HG03196 (cell line): ENCODE measurements at regions not wholly inside any gene's neighbourhood (a gene's known extent, or its start where the extent isn't known, plus 50 kb on each side); places are given as distances from the start of the nearest gene placed in this dataset.

Source experiments
- ATAC-seq: cut with Tn5 transposase; IDR thresholded peaks from one replicate; pipeline ENCODE4 v1.9.1; 2021; ENCODE audit not compliant: unreplicated experiment

GRCh38 chr7:136336932-136337331, 359.8 kb upstream of the MTPN start:
- ATAC-seq: no peak

- ATAC-seq: no peak
Measured at GRCh38 chr7:136333636-136334035, 356.5 kb upstream of the MTPN start.

- ATAC-seq: no peak
Measured at GRCh38 chr7:136326045-136326609, 349.0 kb upstream of the MTPN start.

- no peak for ATAC-seq
Measured at GRCh38 chr7:136325578-136325977, 348.4 kb upstream of the MTPN start.

GRCh38 chr7:136325027-136325426, 347.9 kb upstream of the MTPN start:
- ATAC-seq: no peak

- no peak for ATAC-seq
Measured at GRCh38 chr7:136324073-136324704, 347.0 kb upstream of the MTPN start.

- no peak for ATAC-seq
Measured at GRCh38 chr7:136312592-136312991, 335.4 kb upstream of the MTPN start.

GRCh38 chr7:136309407-136309806, 332.2 kb upstream of the MTPN start:
- no peak for ATAC-seq

GRCh38 chr7:136308230-136308629, 331.1 kb upstream of the MTPN start:
- ATAC-seq: no peak

GRCh38 chr7:136303162-136303561, 326.0 kb upstream of the MTPN start:
- no peak for ATAC-seq

- no peak for ATAC-seq
Measured at GRCh38 chr7:136302049-136302448, 324.9 kb upstream of the MTPN start.

GRCh38 chr7:136294977-136295376, 317.8 kb upstream of the MTPN start:
- no peak for ATAC-seq

- ATAC-seq: no peak
Measured at GRCh38 chr7:136293841-136294391, 316.8 kb upstream of the MTPN start.

GRCh38 chr7:136293272-136293671, 316.1 kb upstream of the MTPN start:
- ATAC-seq: peak; percentile 92

- no peak for ATAC-seq
Measured at GRCh38 chr7:136292365-136292764, 315.2 kb upstream of the MTPN start.

- ATAC-seq: no peak
Measured at GRCh38 chr7:136290351-136290750, 313.2 kb upstream of the MTPN start.

- no peak for ATAC-seq
Measured at GRCh38 chr7:136278057-136278456, 300.9 kb upstream of the MTPN start.

GRCh38 chr7:136275794-136276193, 298.6 kb upstream of the MTPN start:
- no peak for ATAC-seq

- no peak for ATAC-seq
Measured at GRCh38 chr7:136274636-136275345, 297.6 kb upstream of the MTPN start.

- ATAC-seq: no peak
Measured at GRCh38 chr7:136272934-136273333, 295.8 kb upstream of the MTPN start.

- ATAC-seq: no peak
Measured at GRCh38 chr7:136267822-136268221, 290.7 kb upstream of the MTPN start.

- no peak for ATAC-seq
Measured at GRCh38 chr7:136266457-136266856, 289.3 kb upstream of the MTPN start.
